ENCODE measurements at regions not wholly inside any gene's neighbourhood (a gene's known extent, or its start where the extent isn't known, plus 50 kb on each side); places are given as distances from the start of the nearest gene placed in this dataset.

- no peak overlapping the region for H3K27ac ChIP-seq
- no peak for TF ChIP-seq CTCF (conservative IDR thresholded peaks at IDR 0.05)
These were observed 355.1 kb upstream of the MGMT start for GRCh38 chr10:129111922-129112321.

GRCh38 chr10:129114588-129114987, 352.5 kb upstream of the MGMT start:
- H3K27ac ChIP-seq, result no peak overlapping the region
- no peak for TF ChIP-seq CTCF (conservative IDR thresholded peaks at IDR 0.05)

- no peak overlapping the region for H3K27ac ChIP-seq
- TF ChIP-seq CTCF (conservative IDR thresholded peaks at IDR 0.05), result no peak
These were observed 350.7 kb upstream of the MGMT start for GRCh38 chr10:129116371-129116770.

DNA sequence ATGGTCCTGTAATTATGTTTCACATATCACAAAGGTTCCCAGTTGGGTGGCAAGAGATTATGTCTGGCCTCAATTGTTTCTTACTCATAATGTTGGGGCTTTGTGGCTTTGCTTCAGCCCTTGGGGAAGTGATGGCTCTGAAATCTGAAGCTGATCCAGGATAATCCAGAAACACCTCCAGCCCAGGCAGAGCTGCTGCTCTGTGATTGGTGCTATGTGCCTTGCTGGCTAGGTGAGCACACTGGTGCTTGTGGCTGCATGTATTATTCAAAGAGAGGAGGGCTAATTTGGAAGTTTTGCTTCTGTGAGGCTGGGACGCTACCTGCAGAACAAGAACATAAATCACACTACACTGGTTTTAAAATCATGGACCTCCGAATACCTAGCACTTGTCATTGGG, 346.6 kb upstream of the MGMT start:
- H3K27ac ChIP-seq, result no peak overlapping the region
- no peak for TF ChIP-seq CTCF (conservative IDR thresholded peaks at IDR 0.05)

DNA sequence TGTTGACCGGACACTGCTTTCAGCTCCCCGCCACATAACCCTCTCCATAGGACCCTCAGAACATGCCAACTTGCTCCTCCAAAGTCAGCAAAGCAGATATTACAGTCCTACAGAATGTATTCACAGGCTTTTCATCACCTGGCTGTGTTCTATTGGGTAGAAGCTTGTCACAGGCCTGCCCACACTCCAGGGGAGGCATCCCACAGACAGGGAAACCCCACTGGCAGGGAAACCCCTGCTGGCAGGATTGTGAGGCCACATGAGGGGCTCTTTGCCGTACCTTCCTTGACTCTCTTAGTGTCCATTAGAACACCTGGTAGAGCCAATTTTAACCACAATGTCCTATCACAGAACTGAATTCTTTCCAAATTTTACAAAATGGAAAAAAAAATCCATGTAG, 344.2 kb upstream of the MGMT start:
- TF ChIP-seq CTCF (conservative IDR thresholded peaks at IDR 0.05), result no peak
- no peak overlapping the region; the same call in 1 of the 2 replicates for H3K27ac ChIP-seq

DNA sequence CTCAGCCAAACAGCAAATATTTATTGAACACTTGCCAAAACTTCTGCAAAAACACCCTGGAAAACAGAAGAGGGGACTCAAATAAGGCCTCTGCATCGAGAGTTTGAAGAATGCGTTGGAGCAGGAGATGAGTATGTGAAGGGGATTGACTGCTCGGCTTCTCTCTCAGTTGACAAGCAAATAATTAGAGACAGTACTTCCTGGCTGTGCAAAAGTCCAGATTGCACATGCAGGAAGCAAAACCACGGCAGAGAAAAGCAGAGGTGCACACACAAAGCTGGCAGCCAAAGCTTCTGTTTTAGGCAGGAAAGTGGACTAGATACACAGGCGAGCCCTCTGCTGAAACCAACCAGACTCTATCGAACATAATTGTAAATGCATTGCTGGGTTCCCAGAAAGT, 343.6 kb upstream of the MGMT start:
- H3K27ac ChIP-seq, result peak overlapping the region; percentile 31; the same call in 1 of the 2 replicates
- TF ChIP-seq CTCF (conservative IDR thresholded peaks at IDR 0.05), result no peak

DNA sequence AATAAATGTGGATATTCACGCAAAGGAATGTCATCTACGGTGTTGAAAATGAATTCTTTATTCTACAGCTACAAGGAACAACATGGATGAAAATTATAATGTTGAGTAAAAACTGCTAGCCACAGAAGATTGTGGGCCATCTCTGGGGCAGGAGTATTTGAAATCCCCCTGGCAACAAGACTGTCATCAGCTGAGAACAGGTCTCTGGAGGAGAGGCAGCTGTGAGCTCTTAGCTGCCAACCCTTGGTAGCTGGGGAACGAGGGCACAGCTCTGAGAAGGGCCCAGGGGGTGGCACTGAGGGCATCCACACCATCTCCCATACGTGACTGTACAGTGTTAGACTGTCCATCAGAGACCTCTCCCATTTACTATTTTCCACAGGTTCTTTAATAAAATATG, 340.1 kb upstream of the MGMT start:
- H3K27ac ChIP-seq, result no peak overlapping the region
- TF ChIP-seq CTCF (conservative IDR thresholded peaks at IDR 0.05), result no peak
